Type B pancreatic cell (in vitro differentiated cells): ENCODE measurements at regions not wholly inside any gene's neighbourhood (a gene's known extent, or its start where the extent isn't known, plus 50 kb on each side); places are given as distances from the start of the nearest gene placed in this dataset.

ENCODE experiments used
- DNase-seq: peaks from one replicate; pipeline ENCODE4 v3.0.0; 2021; ENCODE audit warnings: mixed read lengths; ENCODE audit not compliant: unreplicated experiment; ENCODE audit errors: extremely low spot score
- H3K27ac Mint-ChIP-seq: 2 replicates; pipeline ENCODE4 v1.8.0; 2021; ENCODE audit warnings: mild to moderate bottlenecking, mixed read lengths
- H3K27me3 Mint-ChIP-seq: 2 replicates; pipeline ENCODE4 v1.8.0; 2021; ENCODE audit warnings: mixed read lengths
- H3K36me3 Mint-ChIP-seq: 2 replicates; pipeline ENCODE4 v1.8.0; 2021; ENCODE audit warnings: mixed read lengths
- H3K4me1 Mint-ChIP-seq: one replicate; pipeline ENCODE4 v1.8.0; 2021; ENCODE audit warnings: mixed read lengths; ENCODE audit not compliant: unreplicated experiment
- H3K4me3 Mint-ChIP-seq: 2 replicates; pipeline ENCODE4 v1.8.0; 2021; ENCODE audit warnings: mild to moderate bottlenecking, mixed read lengths
- H3K9me3 Mint-ChIP-seq: 2 replicates; pipeline ENCODE4 v1.8.0; 2021; ENCODE audit warnings: mixed read lengths
- TF ChIP-seq, protein P1 (sequence below): fragments of 200-600 bp; sonication (generic); conservative IDR thresholded peaks from 2 replicates; pipeline ENCODE4 v1.5.0; 2021; ENCODE audit warnings: antibody characterized with exemption, mild to moderate bottlenecking

DNA sequence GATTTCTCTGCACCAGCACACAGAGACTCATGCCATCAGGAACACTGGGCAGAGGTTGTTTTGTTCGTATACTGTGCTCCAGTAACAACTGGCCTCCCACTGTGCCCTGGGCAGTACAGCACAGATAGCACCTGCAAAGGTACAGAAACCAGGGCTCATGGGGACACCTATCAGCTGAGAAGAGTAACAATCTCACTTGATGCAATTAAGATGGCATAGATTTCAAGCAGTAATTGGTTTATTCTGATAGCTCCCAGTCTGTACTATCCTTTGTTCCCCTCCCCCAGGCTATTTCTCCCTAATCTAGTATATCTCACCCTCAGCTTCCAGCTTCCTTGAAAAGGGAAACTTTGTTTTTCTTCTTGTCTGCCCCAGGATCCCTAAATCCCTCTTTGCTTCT is 343.9 kb upstream of the MMADHC start:
- TF ChIP-seq, protein P1, sequence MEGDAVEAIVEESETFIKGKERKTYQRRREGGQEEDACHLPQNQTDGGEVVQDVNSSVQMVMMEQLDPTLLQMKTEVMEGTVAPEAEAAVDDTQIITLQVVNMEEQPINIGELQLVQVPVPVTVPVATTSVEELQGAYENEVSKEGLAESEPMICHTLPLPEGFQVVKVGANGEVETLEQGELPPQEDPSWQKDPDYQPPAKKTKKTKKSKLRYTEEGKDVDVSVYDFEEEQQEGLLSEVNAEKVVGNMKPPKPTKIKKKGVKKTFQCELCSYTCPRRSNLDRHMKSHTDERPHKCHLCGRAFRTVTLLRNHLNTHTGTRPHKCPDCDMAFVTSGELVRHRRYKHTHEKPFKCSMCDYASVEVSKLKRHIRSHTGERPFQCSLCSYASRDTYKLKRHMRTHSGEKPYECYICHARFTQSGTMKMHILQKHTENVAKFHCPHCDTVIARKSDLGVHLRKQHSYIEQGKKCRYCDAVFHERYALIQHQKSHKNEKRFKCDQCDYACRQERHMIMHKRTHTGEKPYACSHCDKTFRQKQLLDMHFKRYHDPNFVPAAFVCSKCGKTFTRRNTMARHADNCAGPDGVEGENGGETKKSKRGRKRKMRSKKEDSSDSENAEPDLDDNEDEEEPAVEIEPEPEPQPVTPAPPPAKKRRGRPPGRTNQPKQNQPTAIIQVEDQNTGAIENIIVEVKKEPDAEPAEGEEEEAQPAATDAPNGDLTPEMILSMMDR, result no peak
- Mint-ChIP-seq H3K27me3 (no peaks in the 10 kb centered on the region), H3K36me3 (no peaks in the 10 kb centered on the region), H3K4me3 (no peak overlapping the region), H3K9me3 (no peaks in the 10 kb centered on the region), H3K27ac (no peak overlapping the region), H3K4me1 (no peaks in the 10 kb centered on the region)
- no peak for DNase-seq

DNA sequence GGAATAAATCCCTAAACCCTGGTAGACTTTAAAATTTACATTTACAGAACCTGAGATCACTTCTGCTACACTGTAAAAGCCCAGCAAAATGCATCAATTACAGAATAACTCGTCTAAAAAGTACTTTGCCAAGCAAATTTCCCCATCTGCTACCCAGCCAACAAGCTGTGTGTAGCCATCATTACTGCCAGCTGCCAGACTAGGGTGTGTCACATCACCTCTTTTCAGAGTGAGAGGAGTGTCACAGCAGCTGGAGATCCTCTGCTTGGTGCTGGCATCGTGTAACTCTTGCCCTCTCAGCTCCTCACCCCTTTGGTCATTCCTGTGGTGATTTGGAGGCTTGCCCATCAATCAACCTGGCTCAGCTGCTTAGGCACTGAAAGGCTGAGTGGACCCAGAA is 340.4 kb upstream of the MMADHC start:
- Mint-ChIP-seq H3K4me3 (no peak overlapping the region), H3K4me1 (peaks cover 6% of the 10 kb centered on the region), H3K27ac (no peak overlapping the region), H3K9me3 (no peaks in the 10 kb centered on the region), H3K36me3 (no peaks in the 10 kb centered on the region), H3K27me3 (no peaks in the 10 kb centered on the region)
- TF ChIP-seq, protein P1, result no peak
- no peak for DNase-seq

DNA sequence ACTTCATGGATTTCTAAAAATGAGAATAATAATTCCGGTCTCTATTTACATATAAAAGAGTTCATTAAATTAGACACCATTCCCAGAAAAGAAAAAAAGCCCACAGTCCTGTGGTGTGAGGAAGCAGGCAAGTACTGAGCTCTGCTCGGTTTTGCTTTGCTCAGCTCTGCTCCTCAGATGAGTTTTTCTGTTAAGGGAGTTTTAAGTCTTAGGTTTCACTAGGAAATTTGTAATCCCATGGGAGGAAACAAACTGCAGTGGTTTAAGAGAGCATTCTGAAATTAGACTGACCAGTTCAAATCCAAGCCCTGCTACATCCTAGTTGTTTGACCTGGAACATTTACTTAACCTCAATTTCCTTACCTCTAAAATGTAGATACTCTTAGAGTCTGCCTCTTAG is 338.6 kb upstream of the MMADHC start:
- Mint-ChIP-seq H3K27me3 (no peaks in the 10 kb centered on the region), H3K9me3 (no peaks in the 10 kb centered on the region), H3K4me1 (peaks cover 6% of the 10 kb centered on the region), H3K27ac (no peak overlapping the region), H3K4me3 (no peak overlapping the region), H3K36me3 (no peaks in the 10 kb centered on the region)
- DNase-seq, result no peak
- TF ChIP-seq, protein P1, result no peak

DNA sequence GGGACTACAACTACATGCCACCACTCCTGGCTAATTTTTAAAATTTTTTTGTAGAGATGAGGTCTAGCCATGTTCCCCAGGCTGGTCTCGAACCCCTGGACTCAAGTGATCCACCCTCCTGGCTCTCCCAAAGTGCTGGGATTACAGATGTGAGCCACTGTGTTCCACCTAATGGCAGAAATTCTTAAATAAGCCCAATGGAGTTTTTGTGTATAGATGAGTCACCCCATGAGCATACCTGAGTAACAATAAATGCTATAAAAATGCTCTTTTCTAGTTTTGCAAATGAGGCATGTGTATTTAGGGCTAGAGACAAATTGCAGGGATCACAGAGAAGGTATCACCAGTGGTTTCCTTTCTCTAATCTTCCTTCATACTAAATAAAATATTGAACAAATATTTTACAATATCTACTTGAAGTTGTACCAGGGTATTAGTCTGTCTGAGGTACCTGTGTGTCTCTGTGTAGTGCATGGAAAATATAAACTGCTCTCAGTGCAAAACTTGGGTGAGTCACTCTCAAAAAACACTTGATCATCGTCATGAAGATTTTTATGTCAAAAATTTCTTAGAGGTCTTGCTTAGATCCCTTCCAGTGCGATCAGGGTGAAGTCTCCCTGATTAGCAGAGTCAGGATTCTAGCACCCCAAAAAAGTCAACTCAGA is 337.1 kb upstream of the MMADHC start:
- TF ChIP-seq, protein P1, result no peak
- no peak for DNase-seq
- no peaks in the 10 kb centered on the region for H3K27me3 Mint-ChIP-seq
- H3K4me3 Mint-ChIP-seq, result no peak overlapping the region
- H3K4me1 Mint-ChIP-seq, result peaks cover 6% of the 10 kb centered on the region
- peaks cover 9% of the 10 kb centered on the region for H3K9me3 Mint-ChIP-seq
- no peaks in the 10 kb centered on the region for H3K36me3 Mint-ChIP-seq
- no peak overlapping the region for H3K27ac Mint-ChIP-seq

DNA sequence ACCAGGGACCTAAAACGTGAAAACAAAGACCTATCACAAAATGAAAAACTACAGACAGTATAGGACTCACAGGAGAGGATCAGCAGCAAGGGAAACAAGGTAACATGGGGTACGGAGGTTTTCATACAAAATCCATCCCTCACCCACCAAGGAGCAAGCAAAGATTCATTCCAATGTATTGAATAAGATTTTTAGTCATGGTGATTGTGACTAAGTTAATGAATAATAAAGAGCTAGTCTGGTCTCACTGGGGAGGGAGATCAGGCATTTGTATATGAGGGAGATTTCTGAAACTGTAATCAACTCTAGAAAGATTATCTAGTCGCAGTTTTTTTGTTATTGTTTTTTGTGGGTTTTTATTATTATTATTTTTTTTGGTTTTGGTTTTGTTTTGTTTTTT is 336.5 kb upstream of the MMADHC start:
- Mint-ChIP-seq H3K27me3 (no peaks in the 10 kb centered on the region), H3K36me3 (no peaks in the 10 kb centered on the region), H3K4me3 (no peak overlapping the region), H3K27ac (no peak overlapping the region), H3K9me3 (peaks cover 10% of the 10 kb centered on the region), H3K4me1 (peaks cover 6% of the 10 kb centered on the region)
- no peak for DNase-seq
- TF ChIP-seq, protein P1, result no peak
